H9 (cell line): ENCODE measurements at regions not wholly inside any gene's neighbourhood (a gene's known extent, or its start where the extent isn't known, plus 50 kb on each side); places are given as distances from the start of the nearest gene placed in this dataset.

Experiments used
- DNase-seq: peaks from one replicate; pipeline ENCODE4 v3.0.0-alpha.2; 2017
- H2AFZ ChIP-seq: one replicate; pipeline ENCODE4 v1.6.1; 2013; ENCODE audit warnings: mild to moderate bottlenecking, low read length, control low read depth, moderate library complexity
- H2AK5ac ChIP-seq: 2 replicates; pipeline ENCODE4 v1.6.1; 2013; ENCODE audit warnings: low read length, control low read depth, mixed read lengths; ENCODE audit not compliant: insufficient read length
- H2BK120ac ChIP-seq: one replicate; pipeline ENCODE4 v1.6.1; 2013; ENCODE audit warnings: low read depth, mild to moderate bottlenecking, low read length, control low read depth, inconsistent platforms; ENCODE audit not compliant: poor library complexity, severe bottlenecking
- H2BK12ac ChIP-seq: 2 replicates; pipeline ENCODE4 v1.6.1; 2013; ENCODE audit warnings: low read length, control low read depth, mixed read lengths, low read depth; ENCODE audit not compliant: insufficient read length
- H2BK15ac ChIP-seq: 2 replicates; pipeline ENCODE4 v1.6.1; 2013; ENCODE audit warnings: low read depth, low read length, control low read depth
- H2BK20ac ChIP-seq: one replicate; pipeline ENCODE4 v1.6.1; 2013; ENCODE audit warnings: low read depth, mild to moderate bottlenecking, low read length, control low read depth, inconsistent platforms; ENCODE audit not compliant: poor library complexity, severe bottlenecking
- H2BK5ac ChIP-seq: 2 replicates; pipeline ENCODE4 v1.6.1; 2013; ENCODE audit warnings: low read length, control low read depth, mixed read lengths; ENCODE audit not compliant: insufficient read length
- H3K14ac ChIP-seq: 2 replicates; pipeline ENCODE4 v1.6.1; 2013; ENCODE audit warnings: low read length, control low read depth; ENCODE audit not compliant: insufficient read depth
- H3K18ac ChIP-seq: 2 replicates; pipeline ENCODE4 v1.6.1; 2013; ENCODE audit warnings: low read depth, mild to moderate bottlenecking, mixed read lengths, low read length, control low read depth; ENCODE audit not compliant: insufficient read length
- H3K23ac ChIP-seq: 2 replicates; pipeline ENCODE4 v1.6.1; 2013; ENCODE audit warnings: low read length, control low read depth, mixed read lengths, low read depth; ENCODE audit not compliant: insufficient read length
- H3K23me2 ChIP-seq: 2 replicates; pipeline ENCODE4 v1.6.1; 2013; ENCODE audit warnings: low read depth, mild to moderate bottlenecking, mixed read lengths, low read length, control low read depth; ENCODE audit not compliant: insufficient read length, poor library complexity, severe bottlenecking
- H3K27ac ChIP-seq: 2 replicates; pipeline ENCODE4 v1.5.1; 2013; ENCODE audit warnings: low read length, control low read depth, mixed read lengths, low read depth; ENCODE audit not compliant: insufficient read length
- H3K27me3 ChIP-seq: 2 replicates; pipeline ENCODE4 v1.6.1; 2013; ENCODE audit warnings: low read length, control low read depth, inconsistent platforms; ENCODE audit not compliant: insufficient read depth
- H3K4ac ChIP-seq: 2 replicates; pipeline ENCODE4 v1.6.1; 2013; ENCODE audit warnings: low read depth, mild to moderate bottlenecking, control low read depth, inconsistent platforms, low read length, moderate library complexity
- H3K4me1 ChIP-seq: 2 replicates; pipeline ENCODE4 v1.6.1; 2013; ENCODE audit warnings: low read length, control low read depth, inconsistent platforms; ENCODE audit not compliant: insufficient read depth
- H3K4me2 ChIP-seq: 2 replicates; pipeline ENCODE4 v1.6.1; 2013; ENCODE audit warnings: low read length, control low read depth, mixed read lengths; ENCODE audit not compliant: insufficient read length, insufficient read depth
- H3K56ac ChIP-seq: 2 replicates; pipeline ENCODE4 v1.6.1; 2013; ENCODE audit warnings: low read depth, mild to moderate bottlenecking, mixed read lengths, low read length, control low read depth; ENCODE audit not compliant: insufficient read length
- H3K79me1 ChIP-seq: 2 replicates; pipeline ENCODE4 v1.6.1; 2013; ENCODE audit warnings: low read depth, mild to moderate bottlenecking, moderate library complexity, low read length, control low read depth, inconsistent platforms; ENCODE audit not compliant: insufficient read depth, poor library complexity, severe bottlenecking
- H3K79me2 ChIP-seq: 2 replicates; pipeline ENCODE4 v1.6.1; 2013; ENCODE audit warnings: low read length, control low read depth, inconsistent platforms; ENCODE audit not compliant: insufficient read depth
- H3K9ac ChIP-seq: 2 replicates; pipeline ENCODE4 v1.6.1; 2013; ENCODE audit warnings: low read length, control low read depth, mixed read lengths; ENCODE audit not compliant: insufficient read length; ENCODE audit errors: extremely low read depth
- H3K9me3 ChIP-seq: one replicate; pipeline ENCODE4 v1.6.1; 2013; ENCODE audit warnings: low read depth, low read length, inconsistent platforms; ENCODE audit not compliant: control insufficient read depth
- H3T11ph ChIP-seq: one replicate; pipeline ENCODE4 v1.6.1; 2013; ENCODE audit warnings: mild to moderate bottlenecking, low read length, control low read depth, inconsistent platforms
- H4K20me1 ChIP-seq: one replicate; pipeline ENCODE4 v1.6.1; 2013; ENCODE audit not compliant: control insufficient read depth, insufficient read length, insufficient read depth
- H4K5ac ChIP-seq: 2 replicates; pipeline ENCODE4 v1.6.1; 2013; ENCODE audit warnings: low read depth, mild to moderate bottlenecking, mixed read lengths, low read length, control low read depth; ENCODE audit not compliant: insufficient read length
- H4K8ac ChIP-seq: replicated peaks from 2 replicates; pipeline ENCODE4 v1.6.1; 2013; ENCODE audit warnings: low read length, control low read depth, mixed read lengths, low read depth; ENCODE audit not compliant: insufficient read length
- H4K91ac ChIP-seq: 2 replicates; pipeline ENCODE4 v1.6.1; 2013; ENCODE audit warnings: low read depth, mild to moderate bottlenecking, moderate library complexity, mixed read lengths, low read length, control low read depth; ENCODE audit not compliant: insufficient read length
- H3K27ac Mint-ChIP-seq, 3 experiments: 2 replicates in 2 of 3; 3 replicates in 1 of 3; pipeline ENCODE4 v1.8.0; 2020 to 2021; ENCODE audit warnings: mixed read lengths in 3 of 3, mild to moderate bottlenecking in 1 of 3, moderate library complexity in 1 of 3
- H3K27me3 Mint-ChIP-seq: 2 replicates; pipeline ENCODE4 v1.8.0; 2021; ENCODE audit warnings: low read depth, mild to moderate bottlenecking, moderate library complexity, mixed read lengths
- H3K36me3 Mint-ChIP-seq, 3 experiments: 2 replicates in 2 of 3; 3 replicates in 1 of 3; pipeline ENCODE4 v1.8.0; 2020 to 2021; ENCODE audit warnings: low read depth in 3 of 3, mixed read lengths in 3 of 3; ENCODE audit not compliant: insufficient read depth in 1 of 3
- H3K4me1 Mint-ChIP-seq, 2 experiments: 2 replicates each; pipeline ENCODE4 v1.8.0; 2020; ENCODE audit warnings: mixed read lengths in 2 of 2
- H3K4me3 Mint-ChIP-seq, 2 experiments: 2 replicates in 1 of 2; 3 replicates in 1 of 2; pipeline ENCODE4 v1.8.0; 2020 to 2021; ENCODE audit warnings: mild to moderate bottlenecking in 2 of 2, mixed read lengths in 2 of 2, moderate library complexity in 1 of 2
- H3K9me3 Mint-ChIP-seq, 2 experiments: 2 replicates in 1 of 2; 3 replicates in 1 of 2; pipeline ENCODE4 v1.8.0; 2020; ENCODE audit warnings: mild to moderate bottlenecking in 2 of 2, mixed read lengths in 2 of 2, moderate library complexity in 1 of 2
- WGBS: extraction: QIAGEN DNeasy Blood & Tissue Kit; methylation state at CpG from one replicate; pipeline ENCODE4 v1.1.7; 2013; ENCODE audit warnings: missing lambda C conversion rate, low lambda C conversion rate, mixed read lengths; ENCODE audit not compliant: insufficient read length; ENCODE audit errors: extremely low coverage; 5-methylcytosine and 5-hydroxymethylcytosine counted together
- TF ChIP-seq, protein P1 (sequence below): fragments of 200-600 bp; sonication (generic); conservative IDR thresholded peaks from 3 replicates; pipeline ENCODE4 v1.8.0; 2021; ENCODE audit warnings: antibody characterized with exemption, mild to moderate bottlenecking

DNA sequence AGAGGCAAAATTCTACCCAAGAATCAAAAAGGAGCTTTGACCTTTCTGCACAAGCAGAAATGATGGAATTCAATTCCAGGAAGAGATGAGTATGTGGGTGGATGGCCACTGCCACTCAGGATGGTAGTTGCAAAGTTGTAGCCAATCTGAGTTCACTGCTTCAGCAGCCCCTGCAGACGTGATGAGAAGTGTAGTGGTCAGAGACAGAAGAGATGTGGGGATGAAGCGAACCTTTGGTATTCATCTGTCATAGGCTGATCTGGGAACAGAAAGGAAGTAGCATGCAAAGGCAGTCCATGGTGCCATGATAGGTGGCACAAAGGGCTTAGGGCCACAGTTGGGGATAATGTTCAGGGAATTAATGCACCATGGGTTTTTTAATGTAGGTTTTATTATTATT, 81.1 kb upstream of the PGBD5 start:
- H3K9me3 Mint-ChIP-seq, result peaks cover 3 to 8% of the 10 kb centered on the region in 2 experiments; a peak in 4 of 5 replicates

More for the DNA sequence above, 81.1 kb upstream of the PGBD5 start:
- Histone ChIP-seq H3K79me2 (no peaks in the 10 kb centered on the region), H2AFZ (no peak overlapping the region), H2BK20ac (no peak overlapping the region), H3T11ph (no peak overlapping the region), H2AK5ac (no peak overlapping the region), H3K4me2 (no peak overlapping the region), H4K8ac (no peak overlapping the region), H3K23me2 (no peaks in the 10 kb centered on the region), H3K79me1 (no peaks in the 10 kb centered on the region), H3K27ac (no peak overlapping the region), H4K91ac (no peak overlapping the region), H2BK5ac (no peak overlapping the region), H2BK15ac (no peak overlapping the region), H3K4ac (no peak overlapping the region), H3K18ac (no peak overlapping the region), H4K20me1 (no peaks in the 10 kb centered on the region), H3K23ac (no peak overlapping the region), H4K5ac (no peak overlapping the region), H2BK120ac (no peak overlapping the region), H2BK12ac (no peak overlapping the region), H3K9ac (no peak overlapping the region), H3K56ac (no peak overlapping the region), H3K9me3 (no peaks in the 10 kb centered on the region), H3K4me1 (no peaks in the 10 kb centered on the region), H3K14ac (no peak overlapping the region), H3K27me3 (no peaks in the 10 kb centered on the region)
- WGBS, result no CpG with 5 or more reads among the region's 2 CpGs
- Mint-ChIP-seq H3K27me3 (peaks cover 2% of the 10 kb centered on the region; the same call in 1 of the 2 replicates), H3K27ac (no peak overlapping the region), H3K4me1 (peaks cover 5 to 13% of the 10 kb centered on the region in 2 experiments; a peak in 3 of 4 replicates), H3K4me3 (no peak overlapping the region), H3K36me3 (peaks cover 0 to 4% (median 0%) of the 10 kb centered on the region in 3 experiments; a peak in 3 of 7 replicates)
- TF ChIP-seq, protein P1, sequence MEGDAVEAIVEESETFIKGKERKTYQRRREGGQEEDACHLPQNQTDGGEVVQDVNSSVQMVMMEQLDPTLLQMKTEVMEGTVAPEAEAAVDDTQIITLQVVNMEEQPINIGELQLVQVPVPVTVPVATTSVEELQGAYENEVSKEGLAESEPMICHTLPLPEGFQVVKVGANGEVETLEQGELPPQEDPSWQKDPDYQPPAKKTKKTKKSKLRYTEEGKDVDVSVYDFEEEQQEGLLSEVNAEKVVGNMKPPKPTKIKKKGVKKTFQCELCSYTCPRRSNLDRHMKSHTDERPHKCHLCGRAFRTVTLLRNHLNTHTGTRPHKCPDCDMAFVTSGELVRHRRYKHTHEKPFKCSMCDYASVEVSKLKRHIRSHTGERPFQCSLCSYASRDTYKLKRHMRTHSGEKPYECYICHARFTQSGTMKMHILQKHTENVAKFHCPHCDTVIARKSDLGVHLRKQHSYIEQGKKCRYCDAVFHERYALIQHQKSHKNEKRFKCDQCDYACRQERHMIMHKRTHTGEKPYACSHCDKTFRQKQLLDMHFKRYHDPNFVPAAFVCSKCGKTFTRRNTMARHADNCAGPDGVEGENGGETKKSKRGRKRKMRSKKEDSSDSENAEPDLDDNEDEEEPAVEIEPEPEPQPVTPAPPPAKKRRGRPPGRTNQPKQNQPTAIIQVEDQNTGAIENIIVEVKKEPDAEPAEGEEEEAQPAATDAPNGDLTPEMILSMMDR, result no peak
- DNase-seq, result no peak
